ENCODE measurements at regions not wholly inside any gene's neighbourhood (a gene's known extent, or its start where the extent isn't known, plus 50 kb on each side); places are given as distances from the start of the nearest gene placed in this dataset.

- TF ChIP-seq NR2F2 (IDR thresholded peaks at IDR 0.05), result no peak
- TF ChIP-seq CTCF (IDR thresholded peaks at IDR 0.05; ENCODE audit: low read depth, low read length, missing input control), result no peak
- TF ChIP-seq RAD21 (IDR thresholded peaks at IDR 0.05), result no peak
- no peak for TF ChIP-seq SP1 (IDR thresholded peaks at IDR 0.05)
- no peak for TF ChIP-seq RXRA (IDR thresholded peaks at IDR 0.05)
Observed at GRCh38 chr1:95375174-95375573, 141.2 kb downstream of the RWDD3 start.

Data from liver (tissue), 3 donors.